GM18517 (cell line): ENCODE measurements at regions not wholly inside any gene's neighbourhood (a gene's known extent, or its start where the extent isn't known, plus 50 kb on each side); places are given as distances from the start of the nearest gene placed in this dataset.
"Not testable (repeated sequence)": the region's sequence is repeated elsewhere in the genome, so short reads cannot be mapped to it uniquely, and the experiment has no call there.

Experiments
- ATAC-seq: cut with Tn5 transposase; IDR thresholded peaks from one replicate; pipeline ENCODE4 v1.9.1; 2021; ENCODE audit warnings: mild to moderate bottlenecking, moderate library complexity; ENCODE audit not compliant: unreplicated experiment

DNA sequence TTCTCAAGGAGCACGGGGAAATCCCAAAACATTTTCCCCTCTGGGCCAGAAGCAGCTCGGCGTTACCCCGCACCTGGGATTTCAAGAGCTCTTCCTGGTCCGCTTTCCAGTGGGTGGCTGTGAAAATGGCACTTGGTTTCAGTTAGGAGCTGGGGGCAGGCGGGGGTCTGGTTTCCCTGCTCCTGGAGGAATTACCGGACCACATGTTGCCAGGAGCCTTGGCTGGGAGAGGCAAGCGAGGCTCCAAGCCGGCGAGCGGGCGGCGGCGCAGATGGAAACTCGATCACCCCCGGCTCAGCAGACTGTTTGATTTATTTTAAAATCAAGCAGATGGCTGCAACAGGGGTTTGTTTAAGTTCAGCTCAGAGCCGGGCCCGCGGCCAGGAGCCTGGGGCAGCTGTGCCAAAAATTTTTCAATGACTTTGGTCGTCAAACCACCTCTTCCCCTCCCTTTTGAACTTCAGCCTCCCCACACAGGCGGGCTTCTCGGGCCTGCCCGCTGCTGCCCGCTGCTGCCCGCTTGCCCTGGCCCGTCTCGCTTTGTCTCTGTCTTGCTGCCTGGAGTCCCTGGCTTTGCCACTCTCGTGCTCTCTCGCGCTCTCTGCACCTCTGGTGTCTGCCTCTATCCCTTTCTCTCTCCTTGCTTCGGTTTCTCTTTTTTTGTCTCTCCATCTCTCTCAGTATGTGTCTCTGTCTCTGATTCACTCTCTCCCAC is 108.0 kb upstream of the CIBAR2 start:
- no peak for ATAC-seq

DNA sequence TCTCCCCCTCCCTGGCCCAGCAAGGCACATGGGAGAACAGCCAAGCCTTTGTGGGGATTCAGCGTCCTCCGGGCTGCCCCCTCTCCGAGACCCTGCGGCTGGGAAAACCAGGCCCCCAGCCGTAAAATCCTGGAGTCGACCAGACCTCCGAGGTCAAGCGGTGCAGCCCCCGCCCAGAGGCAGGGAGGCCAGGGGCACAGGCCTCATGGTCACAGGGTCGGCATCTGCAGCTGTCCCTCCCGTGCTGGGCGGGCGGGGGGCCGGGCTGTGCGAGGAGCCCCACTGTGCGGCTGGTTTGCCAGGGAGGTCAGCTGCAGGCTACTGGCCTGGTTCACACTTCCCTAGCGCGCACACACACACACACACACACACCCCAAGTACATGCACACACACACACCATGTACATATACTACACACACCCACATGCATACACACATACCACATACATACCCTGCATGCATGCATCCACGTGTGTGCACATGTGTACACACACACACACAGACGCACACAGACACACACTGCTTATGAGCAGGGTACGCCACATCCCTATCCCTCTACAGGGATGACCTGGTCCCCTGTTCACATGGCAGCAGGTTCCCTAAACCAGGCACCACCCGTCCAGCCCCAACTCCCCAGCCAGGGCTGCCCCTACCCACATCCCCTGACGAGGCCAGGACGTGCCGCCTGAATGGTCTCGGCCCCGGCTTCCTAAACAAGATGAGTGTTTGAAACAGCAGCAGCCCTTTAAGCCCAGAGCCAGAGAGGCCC is 108.9 kb upstream of the CIBAR2 start:
- no peak for ATAC-seq

DNA sequence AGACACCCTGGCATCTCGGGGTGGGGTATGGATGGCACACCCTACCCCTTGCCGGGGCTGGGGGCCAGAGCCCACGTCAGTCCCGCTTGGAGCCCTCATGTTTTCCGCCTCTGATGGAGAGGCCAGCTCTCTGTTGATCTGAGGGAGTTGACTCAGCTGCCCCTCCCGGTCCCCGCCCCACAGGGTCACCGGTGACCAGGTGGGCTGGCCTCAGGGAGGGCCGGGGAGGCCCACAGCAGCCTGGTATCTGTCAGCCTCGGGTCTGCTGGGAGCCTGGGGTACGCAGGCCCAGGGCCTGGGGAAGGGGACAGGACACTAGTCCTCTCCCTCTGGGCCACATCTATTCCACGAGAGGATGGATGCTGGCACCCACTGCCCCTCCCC is 109.5 kb upstream of the CIBAR2 start:
- no peak for ATAC-seq

DNA sequence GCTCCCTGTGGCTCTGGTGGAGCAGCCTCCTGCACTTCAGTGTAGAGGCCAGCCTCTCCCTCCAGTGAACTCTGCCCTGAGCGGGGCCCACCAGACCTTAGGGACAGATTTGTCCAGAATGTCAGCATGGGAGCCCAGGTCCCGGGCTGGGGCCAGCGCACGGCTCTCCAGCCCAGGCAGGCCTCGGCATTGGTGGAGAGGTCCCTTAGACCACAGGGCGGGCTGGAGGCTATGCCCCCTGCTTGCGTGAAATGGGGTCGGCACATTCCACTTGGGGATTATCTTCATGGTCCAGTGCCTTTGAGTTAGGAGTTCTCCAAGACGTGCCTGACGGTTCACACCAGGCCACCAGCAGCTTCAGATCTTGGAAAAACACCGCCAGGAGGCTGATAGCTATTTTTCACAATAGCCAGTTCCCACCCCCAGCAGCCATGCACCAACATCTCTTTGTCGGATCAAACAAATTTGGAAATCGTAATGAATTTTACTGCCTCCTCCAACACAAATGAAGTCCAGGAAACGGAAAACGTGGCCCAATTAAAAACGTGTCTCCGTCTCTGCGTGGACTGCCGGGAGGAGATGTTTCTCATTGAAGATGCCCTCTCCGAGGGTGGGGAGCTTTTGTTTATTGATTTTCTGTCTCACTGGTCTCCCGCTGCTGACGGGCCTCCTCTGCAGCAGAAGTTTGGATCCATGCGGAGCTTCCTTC is 110.0 kb upstream of the CIBAR2 start:
- ATAC-seq, result no peak

DNA sequence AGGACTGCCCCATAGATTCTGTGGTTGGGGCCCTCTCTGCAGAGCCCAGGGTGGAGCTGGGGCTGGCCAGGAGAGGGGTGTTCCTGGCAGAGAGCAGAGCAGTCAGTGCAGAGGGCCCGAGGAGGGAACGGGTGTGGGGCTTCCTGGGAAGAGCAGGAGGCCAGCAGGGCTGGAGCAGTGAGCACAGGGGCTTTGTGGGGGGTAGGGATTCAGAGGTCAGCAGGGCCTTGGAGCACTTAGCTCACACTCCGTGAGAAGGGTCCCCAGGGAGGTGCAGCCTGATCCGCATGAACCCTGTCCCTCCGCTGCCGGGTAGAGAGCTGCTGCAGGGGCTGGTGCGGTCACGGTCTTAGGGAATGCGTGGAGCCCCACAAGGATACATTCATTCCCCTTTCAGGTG is 113.0 kb upstream of the CIBAR2 start:
- ATAC-seq, result no peak

DNA sequence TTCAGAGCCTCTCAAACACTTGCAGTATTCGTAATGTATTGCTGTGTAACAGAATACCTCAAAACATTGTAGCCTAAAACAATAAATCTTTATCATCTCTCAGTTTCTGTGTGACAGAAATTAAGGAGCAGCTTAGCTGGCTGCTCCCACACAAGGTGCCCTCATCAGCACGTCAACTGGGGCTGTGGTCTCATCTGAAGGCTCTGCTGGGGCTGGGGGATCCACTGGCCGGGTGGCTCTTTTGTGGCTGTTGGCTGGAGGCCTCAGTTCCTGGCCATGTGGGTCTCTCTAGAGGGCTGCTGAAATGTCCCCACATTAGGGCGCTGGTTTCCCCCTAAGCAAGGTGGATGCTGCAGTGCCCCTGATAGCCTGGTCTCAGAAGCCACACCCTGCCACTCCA is 113.4 kb upstream of the CIBAR2 start:
- ATAC-seq, result no peak

DNA sequence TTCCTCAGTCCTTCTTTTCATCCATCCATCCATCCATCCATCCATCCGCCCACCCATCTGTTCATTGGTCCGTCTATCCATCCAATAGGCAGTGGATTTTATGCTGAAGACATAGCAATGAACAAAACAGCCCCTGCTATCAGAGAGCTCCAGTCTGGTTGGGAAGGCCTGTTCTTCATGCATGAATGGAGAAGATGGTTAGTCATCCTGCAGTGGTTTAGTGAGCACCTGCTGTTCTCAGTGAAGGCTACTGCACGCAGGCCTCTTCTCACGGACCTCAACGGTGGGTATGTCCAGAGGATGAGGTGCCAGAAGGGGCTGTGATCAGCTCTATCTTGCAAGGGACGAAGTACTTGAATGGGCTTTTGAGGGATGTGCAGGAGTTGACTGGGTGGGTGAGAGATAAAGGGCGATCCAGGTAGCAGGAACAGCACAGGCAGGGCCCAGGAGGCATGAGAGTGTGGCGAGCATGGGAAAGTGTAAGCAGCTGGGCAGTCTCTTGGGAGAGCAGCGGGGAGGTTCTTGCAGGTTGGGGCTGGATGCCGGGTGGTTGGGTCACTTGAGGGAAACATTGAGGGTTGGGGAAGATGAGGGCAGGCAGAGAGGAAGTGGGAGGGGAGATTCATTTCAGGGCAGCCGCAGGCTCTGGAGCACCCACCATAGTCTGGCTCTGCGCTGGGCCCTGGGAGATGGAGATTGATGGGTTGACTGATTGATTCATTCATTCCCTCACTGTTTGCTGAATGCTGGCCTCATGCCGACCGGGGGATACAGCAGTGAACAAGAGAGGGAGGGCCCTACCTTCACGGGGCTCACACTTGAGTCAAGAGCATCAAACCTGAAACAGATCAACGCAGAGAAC is 115.0 kb upstream of the CIBAR2 start:
- ATAC-seq, result peak; percentile 86

DNA sequence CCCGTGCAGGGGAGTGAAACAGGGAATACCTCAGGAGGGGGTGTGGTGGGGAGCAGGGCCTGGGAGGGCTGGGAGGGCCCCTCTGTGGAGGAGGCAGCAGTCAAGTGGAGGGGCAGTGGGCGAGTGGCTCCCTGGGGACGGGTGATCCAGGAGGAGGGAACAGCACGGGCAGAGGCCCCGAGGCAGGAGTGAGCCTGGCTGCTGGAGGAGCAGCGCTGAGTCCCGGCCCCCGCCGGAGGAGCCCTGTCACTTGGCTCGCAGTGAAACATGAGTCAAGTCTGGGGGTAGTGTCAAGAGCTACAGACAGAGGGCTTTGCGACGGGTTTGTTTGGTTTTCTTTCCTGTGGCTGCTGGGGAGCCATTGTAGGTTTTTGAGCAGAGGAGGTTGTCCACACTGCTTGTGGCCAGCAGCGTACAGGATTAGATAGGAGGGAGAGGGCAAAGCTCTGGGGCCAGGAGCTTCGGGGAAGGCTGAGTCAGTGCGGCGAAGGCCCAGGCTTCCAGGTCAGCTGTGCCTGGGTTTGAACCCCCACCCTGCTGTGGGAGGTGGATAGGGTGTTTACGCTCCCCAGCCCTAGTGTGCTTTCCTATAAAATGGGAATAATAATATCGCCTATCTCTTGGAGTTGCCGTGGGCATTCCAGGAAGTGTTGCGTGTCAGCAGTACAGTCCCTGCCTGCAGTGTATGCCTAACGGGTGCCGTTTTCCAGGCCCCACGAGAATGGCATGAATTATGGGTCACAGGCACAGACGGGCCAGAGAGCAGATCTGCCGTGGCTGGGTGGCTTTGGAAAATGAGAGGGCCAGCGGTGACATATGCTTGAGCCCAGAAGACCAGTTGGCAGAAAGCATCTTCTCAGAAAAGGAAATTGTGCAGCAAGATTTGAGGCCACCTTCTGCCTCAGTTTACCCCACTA is 115.9 kb upstream of the CIBAR2 start:
- ATAC-seq, result no peak

DNA sequence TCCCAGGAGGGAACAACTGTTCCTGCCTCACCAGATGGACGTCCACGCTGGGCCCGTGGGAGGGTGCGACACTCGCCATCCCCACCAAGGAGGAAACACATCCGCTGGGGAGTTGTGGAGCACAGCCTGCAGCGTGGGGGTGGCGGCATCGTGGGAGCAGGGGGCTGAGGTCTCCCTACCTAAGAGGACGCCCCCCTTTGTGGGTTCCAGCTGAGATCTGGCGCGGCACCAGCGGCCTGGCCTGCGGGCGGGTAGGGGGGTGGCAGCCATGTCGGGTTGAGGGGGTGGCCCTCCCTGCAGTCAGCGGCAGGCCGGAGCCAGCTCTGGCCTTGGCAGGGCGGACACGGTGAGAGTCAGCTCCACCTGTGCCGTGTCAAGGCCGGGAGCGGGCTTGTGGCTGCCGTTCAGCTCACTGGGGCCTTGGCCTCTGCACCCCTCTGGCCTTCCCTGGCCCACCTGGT is 116.7 kb upstream of the CIBAR2 start:
- ATAC-seq, result no peak

DNA sequence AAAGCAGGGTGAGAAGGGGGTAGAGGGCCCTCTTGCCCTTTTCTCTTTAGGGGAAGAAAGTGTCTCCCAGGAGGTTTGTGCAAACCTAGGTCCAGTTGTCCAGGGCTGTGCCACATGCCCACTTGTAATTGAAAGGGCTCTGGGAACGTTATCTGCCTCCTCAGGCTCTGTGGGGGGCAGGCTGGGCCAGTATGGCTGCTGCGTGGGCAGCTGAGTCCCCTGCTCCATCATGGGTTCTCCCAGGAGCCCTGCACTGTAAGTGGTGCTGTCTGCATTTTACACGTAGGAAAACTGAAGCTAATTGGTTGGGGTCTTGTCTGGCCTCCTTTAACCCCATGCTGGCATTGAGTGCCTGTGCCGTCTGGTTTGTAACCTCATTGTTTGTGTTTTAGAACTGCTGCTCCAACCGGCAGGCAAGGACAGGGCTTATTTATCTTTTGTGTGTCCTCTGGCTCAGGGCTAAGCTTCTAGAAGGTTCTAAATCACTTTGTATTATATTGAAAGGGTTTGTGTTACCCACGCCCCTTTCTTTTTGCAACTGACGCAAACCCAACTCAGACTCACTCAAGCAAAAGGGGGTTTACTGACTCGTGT is 117.7 kb upstream of the CIBAR2 start:
- ATAC-seq, result no peak

DNA sequence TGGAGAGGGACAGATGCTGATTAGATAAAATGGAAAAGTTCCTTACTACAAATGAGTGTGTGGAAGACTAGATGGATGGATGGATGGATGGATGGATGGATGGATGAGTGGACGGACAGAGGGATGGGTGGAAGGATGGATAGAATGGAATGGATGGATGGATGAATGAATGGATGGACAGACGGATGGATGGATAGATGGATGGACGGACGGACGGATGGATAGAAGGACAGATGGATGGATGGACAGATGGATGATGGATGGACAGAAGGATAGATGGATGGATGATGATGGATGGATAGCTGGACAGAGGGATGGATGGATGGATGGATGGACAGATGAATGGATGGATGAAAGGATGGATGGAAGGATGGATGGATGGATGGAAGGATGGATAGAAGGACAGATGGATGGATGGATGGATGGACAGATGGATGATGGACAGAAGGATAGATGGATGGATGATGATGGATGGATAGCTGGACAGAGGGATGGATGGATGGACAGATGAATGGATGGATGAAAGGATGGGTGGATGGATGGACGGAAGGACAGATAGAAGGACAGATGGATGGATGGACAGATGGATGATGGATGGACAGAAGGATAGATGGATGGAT is 118.6 kb upstream of the CIBAR2 start:
- not testable (repeated sequence) for ATAC-seq

DNA sequence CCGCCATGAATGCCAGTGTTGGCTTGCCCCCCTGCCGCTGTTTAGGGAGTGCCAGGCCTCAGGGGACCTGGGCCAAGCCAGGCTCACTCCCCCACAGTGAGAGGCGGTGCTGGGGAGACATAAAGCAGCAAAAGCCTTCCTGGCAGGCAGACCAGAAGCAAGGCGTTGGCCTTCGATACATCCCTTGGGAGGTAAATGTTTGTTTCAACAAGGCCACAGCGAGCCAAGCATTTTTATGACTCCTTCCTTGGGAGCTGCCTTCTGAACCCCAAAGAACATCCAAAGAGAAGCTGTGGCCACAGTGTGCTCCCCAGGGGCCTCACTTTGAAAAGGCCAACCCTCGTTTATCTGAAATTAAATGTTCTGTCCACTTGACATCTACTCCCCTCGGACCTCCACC is 119.7 kb upstream of the CIBAR2 start:
- ATAC-seq, result no peak

DNA sequence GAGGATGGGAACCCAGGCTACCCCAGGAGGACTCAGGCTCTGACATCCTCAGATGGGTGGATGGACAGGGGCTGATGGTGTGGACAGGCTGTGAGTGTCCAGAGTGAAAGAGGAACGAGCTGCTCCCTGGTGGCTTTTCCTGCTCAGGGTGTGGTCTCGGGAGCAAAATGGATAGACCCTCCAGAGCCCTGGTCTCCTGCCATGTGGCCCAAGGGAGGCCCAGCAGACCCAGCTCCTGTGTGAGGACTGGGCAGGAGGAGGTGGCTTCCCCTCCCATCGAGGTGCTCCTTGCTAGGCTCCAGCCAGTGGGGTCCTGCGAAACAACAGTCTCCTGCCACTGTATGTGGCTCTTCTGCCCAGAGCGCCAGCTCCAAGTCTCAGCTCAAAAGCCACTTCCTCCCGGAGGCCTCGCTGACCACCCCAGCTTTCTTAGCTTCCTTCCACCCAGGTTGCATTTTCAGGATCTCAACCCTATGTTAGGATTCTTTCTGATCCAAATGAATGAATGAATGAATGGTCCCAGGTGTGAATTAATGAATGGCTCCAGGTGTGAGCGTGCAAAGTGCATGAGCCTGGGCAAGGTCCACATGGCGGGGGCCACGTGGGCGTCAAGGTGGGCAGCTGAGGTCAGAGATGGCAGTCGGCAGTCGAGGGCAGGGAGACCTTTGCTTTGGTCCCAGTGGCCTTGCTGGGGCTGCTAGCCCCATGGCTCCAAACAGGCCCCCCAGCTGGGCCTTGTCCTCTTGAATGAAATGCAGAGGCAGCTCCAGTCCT is 120.3 kb upstream of the CIBAR2 start:
- ATAC-seq, result no peak

DNA sequence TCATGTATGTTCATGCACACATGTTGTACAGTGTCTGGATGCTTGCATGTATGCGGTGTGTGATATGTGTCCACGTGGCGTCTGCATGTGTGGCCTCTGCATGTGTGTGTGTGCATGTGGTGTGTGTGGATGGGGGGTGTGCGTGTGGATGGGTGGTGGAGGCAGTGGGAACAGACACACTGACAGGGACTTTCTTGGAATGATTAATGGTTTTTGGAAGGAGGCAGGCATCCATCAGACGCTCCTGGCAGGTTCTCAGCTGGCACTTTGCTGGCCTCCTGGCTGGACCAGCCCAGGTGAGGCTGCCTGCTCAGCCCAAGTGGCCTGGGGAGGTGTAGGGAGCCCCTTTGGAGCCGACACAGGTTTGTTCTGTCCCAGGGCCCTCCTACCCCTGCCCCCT is 121.2 kb upstream of the CIBAR2 start:
- ATAC-seq, result no peak

DNA sequence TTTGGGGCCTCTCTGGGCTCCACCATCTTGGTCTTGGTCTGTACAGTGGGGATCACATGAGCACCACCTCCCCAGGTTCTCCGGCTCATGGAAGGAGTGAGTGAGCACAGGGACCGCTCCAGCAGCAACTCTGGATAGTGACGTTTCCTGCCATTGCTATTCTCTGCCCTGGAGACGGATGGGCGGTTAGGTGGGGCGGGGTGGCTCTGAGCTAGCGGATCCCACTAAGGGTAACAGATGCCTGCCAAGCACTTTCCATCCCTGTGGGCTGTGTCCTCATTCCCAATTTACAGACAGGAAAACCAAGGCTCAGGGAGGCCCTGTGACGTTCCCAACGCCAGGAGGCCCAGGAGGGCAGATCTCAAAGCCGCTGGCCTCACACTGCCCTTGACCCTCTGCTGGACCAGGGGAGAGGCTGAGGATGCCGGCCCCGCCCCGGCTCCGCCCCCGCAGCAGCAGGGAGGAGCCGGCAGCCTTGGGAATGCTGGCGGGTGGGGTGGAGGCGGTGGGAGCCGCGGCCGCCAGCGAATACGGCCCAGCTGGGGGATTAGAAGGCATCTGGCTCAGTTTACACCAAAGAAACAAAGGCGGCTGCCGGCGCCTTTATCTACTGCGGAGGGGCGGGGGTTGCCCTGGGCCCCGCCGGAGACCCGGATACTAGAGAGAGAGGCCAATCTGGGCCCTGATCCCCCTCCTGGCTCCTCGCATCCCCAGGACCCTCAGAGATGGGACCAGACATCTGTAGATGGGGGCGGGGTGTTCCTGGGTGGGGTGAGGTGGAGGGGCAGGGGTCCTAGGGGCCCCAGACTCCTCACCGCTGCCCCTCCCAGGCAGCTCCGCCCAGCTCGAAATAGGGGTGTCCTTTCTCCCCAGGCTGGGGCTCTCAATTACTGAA is 122.3 kb upstream of the CIBAR2 start:
- no peak for ATAC-seq

DNA sequence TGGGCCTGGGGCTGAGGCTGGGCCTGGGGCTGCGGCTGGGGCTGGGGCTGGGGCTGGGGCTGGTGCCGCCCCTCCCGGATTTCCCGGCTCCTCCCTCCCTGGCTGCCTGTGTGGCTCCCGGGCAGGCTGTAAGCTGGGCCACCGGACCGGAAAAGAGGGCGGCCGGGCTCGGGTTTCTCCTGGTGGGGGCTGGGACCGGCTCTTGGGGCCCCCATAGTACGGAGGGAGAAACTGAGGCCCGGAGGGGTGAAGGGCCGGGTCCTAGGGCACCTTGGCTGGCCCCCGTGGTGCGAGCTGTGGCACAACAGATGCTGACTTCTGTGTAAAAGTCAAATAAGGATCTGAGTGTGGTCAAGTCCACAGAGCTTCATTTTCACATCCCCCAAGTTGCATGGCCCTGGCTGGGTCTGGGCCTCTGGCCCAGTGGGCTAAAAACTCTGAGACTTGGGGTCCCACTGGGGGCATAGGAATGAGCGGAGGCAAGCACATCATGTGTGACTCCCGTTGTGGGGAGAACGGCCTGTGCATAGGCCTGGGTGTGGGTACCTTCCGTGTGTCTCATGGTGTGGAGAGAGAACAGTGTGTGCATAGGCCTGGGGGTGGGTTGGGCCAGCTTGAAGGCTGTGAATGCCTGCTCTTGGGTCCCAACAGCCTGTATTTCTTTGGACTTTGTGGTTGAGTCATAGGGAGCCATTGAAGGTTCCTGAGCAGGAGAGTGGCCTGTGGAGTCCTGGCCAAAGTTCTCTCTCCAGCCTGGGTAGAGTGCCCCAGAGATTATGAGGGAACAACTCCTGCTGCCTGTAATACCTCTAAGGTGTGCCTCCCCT is 123.9 kb upstream of the CIBAR2 start:
- no peak for ATAC-seq

DNA sequence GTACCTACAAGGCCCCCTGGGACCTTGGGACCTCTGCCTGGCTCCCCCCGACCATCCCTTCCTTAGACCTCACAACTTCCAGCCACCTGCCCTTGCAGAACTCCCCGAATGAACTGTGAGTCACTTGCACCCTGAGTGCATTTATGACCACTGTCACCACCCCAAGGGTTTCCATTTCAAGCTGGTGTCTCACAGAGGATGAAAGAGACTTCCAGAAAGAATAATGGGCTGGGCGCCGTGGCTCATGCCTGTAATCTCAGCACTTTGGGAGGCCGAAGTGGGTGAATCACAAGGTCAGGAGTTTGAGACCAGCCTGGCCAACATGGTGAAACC is 124.5 kb upstream of the CIBAR2 start:
- ATAC-seq, result no peak
